HFFc6 (cell line): ENCODE measurements at regions not wholly inside any gene's neighbourhood (a gene's known extent, or its start where the extent isn't known, plus 50 kb on each side); places are given as distances from the start of the nearest gene placed in this dataset.

Experiments used
- DNase-seq: peaks from one replicate; pipeline ENCODE4 v3.0.0-alpha.2; 2018
- H3K27ac Mint-ChIP-seq: 2 replicates; pipeline ENCODE4 v1.8.0; 2020; ENCODE audit warnings: mild to moderate bottlenecking, mixed read lengths
- H3K27me3 Mint-ChIP-seq: 2 replicates; pipeline ENCODE4 v1.8.0; 2021; ENCODE audit warnings: mild to moderate bottlenecking, moderate library complexity, mixed read lengths; ENCODE audit not compliant: insufficient read depth
- H3K36me3 Mint-ChIP-seq: 2 replicates; pipeline ENCODE4 v1.8.0; 2021; ENCODE audit warnings: low read depth, mixed read lengths
- H3K4me1 Mint-ChIP-seq: 2 replicates; pipeline ENCODE4 v1.8.0; 2020; ENCODE audit warnings: low read depth, mixed read lengths
- H3K4me3 Mint-ChIP-seq: 2 replicates; pipeline ENCODE4 v1.8.0; 2020; ENCODE audit warnings: mild to moderate bottlenecking, moderate library complexity, mixed read lengths
- H3K9me3 Mint-ChIP-seq: 2 replicates; pipeline ENCODE4 v1.8.0; 2020; ENCODE audit warnings: mild to moderate bottlenecking, mixed read lengths
- TF ChIP-seq, protein P1 (sequence below): fragments of 200-600 bp; sonication (generic); IDR thresholded peaks from 2 replicates; pipeline ENCODE4 v1.5.0; 2021; ENCODE audit warnings: antibody characterized with exemption, mild to moderate bottlenecking

DNA sequence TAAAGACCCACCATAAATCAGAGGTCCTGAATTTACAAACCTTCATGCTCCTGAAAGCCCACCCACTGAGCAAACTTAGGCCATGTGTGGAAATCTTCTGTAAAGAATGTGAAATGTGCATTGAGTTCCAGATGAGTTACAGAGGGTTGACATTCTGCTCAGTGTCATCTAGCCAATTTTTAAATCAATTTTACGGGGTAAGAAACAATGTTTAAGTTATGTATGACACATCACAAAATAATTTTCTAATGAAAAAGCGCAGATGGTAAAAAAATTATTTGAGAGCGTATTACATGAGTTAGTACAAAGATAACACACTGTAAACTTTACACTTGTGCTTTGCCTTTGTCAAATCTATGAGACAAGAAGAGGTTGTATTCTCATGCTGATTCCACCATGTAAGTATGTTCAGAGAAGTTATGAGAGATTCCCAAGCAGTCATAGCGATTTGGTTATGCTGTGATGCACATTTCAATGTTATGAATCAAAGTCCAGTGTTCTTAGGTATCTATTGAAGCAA lies 446.3 kb downstream of the ADCYAP1 start:
- Mint-ChIP-seq H3K27me3 (no peaks in the 10 kb centered on the region), H3K9me3 (peaks cover 19% of the 10 kb centered on the region), H3K27ac (no peak overlapping the region), H3K4me1 (no peaks in the 10 kb centered on the region), H3K4me3 (no peak overlapping the region), H3K36me3 (no peaks in the 10 kb centered on the region)
- TF ChIP-seq, protein P1, sequence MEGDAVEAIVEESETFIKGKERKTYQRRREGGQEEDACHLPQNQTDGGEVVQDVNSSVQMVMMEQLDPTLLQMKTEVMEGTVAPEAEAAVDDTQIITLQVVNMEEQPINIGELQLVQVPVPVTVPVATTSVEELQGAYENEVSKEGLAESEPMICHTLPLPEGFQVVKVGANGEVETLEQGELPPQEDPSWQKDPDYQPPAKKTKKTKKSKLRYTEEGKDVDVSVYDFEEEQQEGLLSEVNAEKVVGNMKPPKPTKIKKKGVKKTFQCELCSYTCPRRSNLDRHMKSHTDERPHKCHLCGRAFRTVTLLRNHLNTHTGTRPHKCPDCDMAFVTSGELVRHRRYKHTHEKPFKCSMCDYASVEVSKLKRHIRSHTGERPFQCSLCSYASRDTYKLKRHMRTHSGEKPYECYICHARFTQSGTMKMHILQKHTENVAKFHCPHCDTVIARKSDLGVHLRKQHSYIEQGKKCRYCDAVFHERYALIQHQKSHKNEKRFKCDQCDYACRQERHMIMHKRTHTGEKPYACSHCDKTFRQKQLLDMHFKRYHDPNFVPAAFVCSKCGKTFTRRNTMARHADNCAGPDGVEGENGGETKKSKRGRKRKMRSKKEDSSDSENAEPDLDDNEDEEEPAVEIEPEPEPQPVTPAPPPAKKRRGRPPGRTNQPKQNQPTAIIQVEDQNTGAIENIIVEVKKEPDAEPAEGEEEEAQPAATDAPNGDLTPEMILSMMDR = no peak
- no peak for DNase-seq

GRCh38 chr18:1353025-1353424 lies 448.4 kb downstream of the ADCYAP1 start:
- peaks cover 30% of the 10 kb centered on the region for H3K9me3 Mint-ChIP-seq
- H3K4me1 Mint-ChIP-seq = no peaks in the 10 kb centered on the region
- TF ChIP-seq, protein P1 = no peak
- no peaks in the 10 kb centered on the region for H3K27me3 Mint-ChIP-seq
- no peak for DNase-seq
- H3K36me3 Mint-ChIP-seq = no peaks in the 10 kb centered on the region
- no peak overlapping the region for H3K4me3 Mint-ChIP-seq
- no peak overlapping the region for H3K27ac Mint-ChIP-seq

- H3K4me1 Mint-ChIP-seq = no peaks in the 10 kb centered on the region
- H3K4me3 Mint-ChIP-seq = no peak overlapping the region
- TF ChIP-seq, protein P1 = no peak
- no peak overlapping the region for H3K27ac Mint-ChIP-seq
- H3K27me3 Mint-ChIP-seq = no peaks in the 10 kb centered on the region
- DNase-seq = no peak
- H3K36me3 Mint-ChIP-seq = no peaks in the 10 kb centered on the region
- peaks cover 24% of the 10 kb centered on the region for H3K9me3 Mint-ChIP-seq
These were observed 453.1 kb downstream of the ADCYAP1 start for GRCh38 chr18:1357724-1358123.

GRCh38 chr18:1361936-1362335 lies 457.3 kb downstream of the ADCYAP1 start:
- Mint-ChIP-seq H3K27ac (no peak overlapping the region), H3K9me3 (peaks cover 39% of the 10 kb centered on the region), H3K27me3 (no peaks in the 10 kb centered on the region), H3K36me3 (no peaks in the 10 kb centered on the region), H3K4me1 (no peaks in the 10 kb centered on the region), H3K4me3 (no peak overlapping the region)
- DNase-seq = no peak
- TF ChIP-seq, protein P1 = no peak

DNA sequence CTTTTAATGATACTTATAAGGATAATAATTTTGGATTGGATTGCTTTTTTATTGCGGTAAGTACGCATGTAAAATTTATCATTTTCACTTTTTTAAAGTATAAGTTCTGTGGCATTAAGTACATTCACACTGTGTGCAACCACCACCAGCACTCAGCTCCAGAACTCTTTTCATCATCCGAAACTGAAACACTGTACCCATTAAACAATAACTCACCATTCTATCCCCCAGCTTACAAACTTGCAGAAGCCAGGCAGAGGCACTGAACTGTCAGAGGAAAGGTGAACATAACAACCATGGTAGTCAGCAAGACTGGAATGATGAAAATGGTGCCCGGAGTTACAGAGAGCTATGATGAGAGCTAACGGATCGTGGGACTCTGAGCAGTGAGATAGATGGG lies 465.9 kb downstream of the ADCYAP1 start:
- TF ChIP-seq, protein P1 = no peak
- H3K9me3 Mint-ChIP-seq = peaks cover 28% of the 10 kb centered on the region
- H3K27ac Mint-ChIP-seq = no peak overlapping the region
- no peak for DNase-seq
- H3K27me3 Mint-ChIP-seq = no peaks in the 10 kb centered on the region; the same call in 1 of the 2 replicates
- no peak overlapping the region for H3K4me3 Mint-ChIP-seq
- no peaks in the 10 kb centered on the region for H3K4me1 Mint-ChIP-seq
- no peaks in the 10 kb centered on the region for H3K36me3 Mint-ChIP-seq

DNA sequence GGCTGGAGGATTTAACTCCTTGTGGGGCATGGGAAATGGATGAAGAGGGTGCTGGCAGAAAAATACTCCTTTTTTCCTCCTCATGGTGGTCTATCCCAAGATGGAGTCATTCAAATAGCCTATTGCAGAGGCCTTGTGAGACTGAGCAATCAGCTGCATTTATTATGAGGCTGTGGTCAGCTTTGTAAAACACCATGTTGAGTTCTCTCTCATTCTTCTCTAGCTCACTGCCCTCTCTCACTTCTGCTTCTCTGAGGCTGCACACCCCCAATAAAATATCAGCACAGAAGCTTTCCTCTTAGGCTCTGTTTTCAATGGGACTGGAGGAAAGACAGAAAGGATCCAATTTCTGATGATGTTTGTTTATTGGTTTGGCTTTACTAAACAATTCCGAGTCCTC lies 467.1 kb downstream of the ADCYAP1 start:
- peaks cover 32% of the 10 kb centered on the region for H3K9me3 Mint-ChIP-seq
- no peaks in the 10 kb centered on the region for H3K4me1 Mint-ChIP-seq
- no peaks in the 10 kb centered on the region; the same call in 1 of the 2 replicates for H3K27me3 Mint-ChIP-seq
- H3K36me3 Mint-ChIP-seq = no peaks in the 10 kb centered on the region
- no peak overlapping the region for H3K27ac Mint-ChIP-seq
- no peak overlapping the region for H3K4me3 Mint-ChIP-seq
- TF ChIP-seq, protein P1 = no peak
- no peak for DNase-seq
